HEK293T (cell line): ENCODE measurements at regions not wholly inside any gene's neighbourhood (a gene's known extent, or its start where the extent isn't known, plus 50 kb on each side); places are given as distances from the start of the nearest gene placed in this dataset.

ENCODE experiments used
- FOXM1 ChIP-seq: fragments of 450-650 bp; IDR thresholded peaks from 2 replicates; pipeline ENCODE4 v1.6.1; 2017; ENCODE audit warnings: mild to moderate bottlenecking, borderline replicate concordance
- HDGF ChIP-seq: fragments of 450-650 bp; IDR thresholded peaks from 2 replicates; pipeline ENCODE4 v1.6.1; 2017; ENCODE audit warnings: antibody characterized with exemption, borderline replicate concordance
- SP1 ChIP-seq: fragments of 450-650 bp; IDR thresholded peaks from 2 replicates; pipeline ENCODE4 v1.6.1; 2017

DNA sequence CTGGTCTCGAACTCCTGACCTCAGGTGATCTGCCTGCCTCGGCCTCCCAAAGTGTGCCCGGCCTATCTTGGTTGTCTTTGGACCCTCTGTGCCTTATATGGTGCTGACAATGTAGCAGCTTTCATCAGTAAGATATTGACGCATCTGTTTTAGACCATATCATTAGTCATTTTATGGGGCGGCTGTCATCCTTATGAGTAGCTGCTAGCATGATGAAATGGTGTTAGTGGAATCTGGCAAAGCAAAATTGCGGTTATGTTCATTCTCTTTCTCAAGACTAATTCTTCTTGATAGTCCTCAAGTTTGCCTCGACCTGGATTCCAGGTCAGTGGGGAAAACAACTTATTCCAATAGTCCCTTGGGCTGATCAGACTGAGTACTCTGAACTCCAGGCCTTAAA, 199.9 kb downstream of the PRDM2 start:
- no peak for TF ChIP-seq HDGF
- TF ChIP-seq SP1: no peak
- TF ChIP-seq FOXM1: no peak
